Thymus (tissue), 11 donors: ENCODE measurements at regions not wholly inside any gene's neighbourhood (a gene's known extent, or its start where the extent isn't known, plus 50 kb on each side); places are given as distances from the start of the nearest gene placed in this dataset.

ENCODE experiments used
- DNase-seq, 9 donors: peaks; one replicate each; pipeline ENCODE4 v3.0.0-alpha.2; 2013; ENCODE audit warnings: low spot score in 9 of 9, low read depth in 6 of 9, missing footprints in 1 of 9
- H3K27ac ChIP-seq, 2 donors: one replicate each; pipeline ENCODE4 v1.5.1; 2013; ENCODE audit warnings: control low read depth in 1 of 2, low read depth in 1 of 2, low read length in 1 of 2, mild to moderate bottlenecking in 1 of 2, moderate library complexity in 1 of 2
- H3K27me3 ChIP-seq, 2 donors: one replicate each; pipeline ENCODE4 v1.5.1; 2013; ENCODE audit warnings: low read length in 1 of 2; ENCODE audit not compliant: control insufficient read depth in 2 of 2, insufficient read depth in 1 of 2
- H3K36me3 ChIP-seq, 2 donors: one replicate each; pipeline ENCODE4 v1.5.1; 2013; ENCODE audit warnings: low read length in 1 of 2, mild to moderate bottlenecking in 1 of 2, moderate library complexity in 1 of 2; ENCODE audit not compliant: control insufficient read depth in 2 of 2, insufficient read depth in 2 of 2
- H3K4me1 ChIP-seq, 2 donors: one replicate each; pipeline ENCODE4 v1.5.1; 2013; ENCODE audit warnings: low read length in 2 of 2; ENCODE audit not compliant: control insufficient read depth in 2 of 2, insufficient read depth in 2 of 2
- H3K4me3 ChIP-seq, 2 donors: one replicate each; pipeline ENCODE4 v1.5.1; 2013; ENCODE audit warnings: low read length in 2 of 2, control low read depth in 1 of 2, mild to moderate bottlenecking in 1 of 2
- H3K9me3 ChIP-seq, 2 donors: one replicate each; pipeline ENCODE4 v1.5.1; 2013; ENCODE audit warnings: low read length in 1 of 2, mild to moderate bottlenecking in 1 of 2; ENCODE audit not compliant: control insufficient read depth in 2 of 2, insufficient read depth in 1 of 2
- WGBS: extraction: QIAGEN DNeasy Blood & Tissue Kit; methylation state at CpG from one replicate; pipeline ENCODE4 v1.1.7; 2013; 5-methylcytosine and 5-hydroxymethylcytosine counted together
- donor health status: healthy.

- Histone ChIP-seq H3K4me1 (no peaks in the 10 kb centered on the region), H3K27me3 (no peaks in the 10 kb centered on the region), H3K9me3 (no peaks in the 10 kb centered on the region), H3K4me3 (no peak overlapping the region), H3K27ac (no peak overlapping the region), H3K36me3 (no peaks in the 10 kb centered on the region)
- WGBS, result 96% methylated on average over 2 of the region's 2 CpGs
- DNase-seq, result no peak
Measured at GRCh38 chr15:85943791-85944190, 135.9 kb upstream of the AGBL1 start.

GRCh38 chr15:85947021-85947420, 132.7 kb upstream of the AGBL1 start:
- Histone ChIP-seq H3K4me3 (no peak overlapping the region), H3K9me3 (no peaks in the 10 kb centered on the region), H3K27ac (no peak overlapping the region), H3K4me1 (no peaks in the 10 kb centered on the region), H3K36me3 (no peaks in the 10 kb centered on the region), H3K27me3 (no peaks in the 10 kb centered on the region)
- no peak for DNase-seq
- WGBS, result 66% methylated on average over 3 of the region's 3 CpGs

GRCh38 chr15:85947936-85948335, 131.7 kb upstream of the AGBL1 start:
- Histone ChIP-seq H3K36me3 (no peaks in the 10 kb centered on the region), H3K27ac (no peak overlapping the region), H3K4me1 (no peaks in the 10 kb centered on the region), H3K27me3 (no peaks in the 10 kb centered on the region), H3K9me3 (no peaks in the 10 kb centered on the region), H3K4me3 (no peak overlapping the region)
- 95% methylated on average over 7 of the region's 7 CpGs for WGBS
- DNase-seq, result no peak

GRCh38 chr15:85950101-85950500, 129.6 kb upstream of the AGBL1 start:
- 77% methylated on average over 5 of the region's 5 CpGs for WGBS

GRCh38 chr15:85954586-85954985, 125.1 kb upstream of the AGBL1 start:
- no peak overlapping the region for H3K27ac ChIP-seq
- no peak overlapping the region for H3K4me3 ChIP-seq
- no peaks in the 10 kb centered on the region for H3K27me3 ChIP-seq
- 80% methylated on average over 1 of the region's 1 CpG for WGBS
- no peaks in the 10 kb centered on the region for H3K36me3 ChIP-seq
- H3K4me1 ChIP-seq, result no peaks in the 10 kb centered on the region
- DNase-seq, result no peak
- no peaks in the 10 kb centered on the region for H3K9me3 ChIP-seq

More at GRCh38 chr15:85950101-85950500, 129.6 kb upstream of the AGBL1 start:
- Histone ChIP-seq H3K9me3 (no peaks in the 10 kb centered on the region), H3K36me3 (no peaks in the 10 kb centered on the region), H3K27ac (no peak overlapping the region), H3K4me1 (no peaks in the 10 kb centered on the region), H3K27me3 (no peaks in the 10 kb centered on the region), H3K4me3 (no peak overlapping the region)
- no peak for DNase-seq

- Histone ChIP-seq H3K4me1 (no peaks in the 10 kb centered on the region), H3K27me3 (no peaks in the 10 kb centered on the region), H3K9me3 (no peaks in the 10 kb centered on the region), H3K4me3 (no peak overlapping the region), H3K27ac (no peak overlapping the region), H3K36me3 (no peaks in the 10 kb centered on the region)
- no peak for DNase-seq
- 93% methylated on average over 3 of the region's 3 CpGs for WGBS
Measured at GRCh38 chr15:85955501-85956391, 123.9 kb upstream of the AGBL1 start.

- 87% methylated on average over 2 of the region's 2 CpGs for WGBS
- no peaks in the 10 kb centered on the region for H3K4me1 ChIP-seq
- H3K27me3 ChIP-seq, result no peaks in the 10 kb centered on the region
- H3K4me3 ChIP-seq, result no peak overlapping the region
- H3K27ac ChIP-seq, result no peak overlapping the region
- H3K9me3 ChIP-seq, result no peaks in the 10 kb centered on the region
- no peak for DNase-seq
- no peaks in the 10 kb centered on the region for H3K36me3 ChIP-seq
Measured at GRCh38 chr15:85956532-85957275, 123.0 kb upstream of the AGBL1 start.

GRCh38 chr15:85959611-85960010, 120.1 kb upstream of the AGBL1 start:
- Histone ChIP-seq H3K4me1 (no peaks in the 10 kb centered on the region), H3K27me3 (no peaks in the 10 kb centered on the region), H3K4me3 (no peak overlapping the region), H3K36me3 (no peaks in the 10 kb centered on the region), H3K27ac (no peak overlapping the region), H3K9me3 (no peaks in the 10 kb centered on the region)
- WGBS, result 96% methylated on average over 4 of the region's 4 CpGs
- DNase-seq, result no peak

- Histone ChIP-seq H3K4me3 (no peak overlapping the region), H3K4me1 (no peaks in the 10 kb centered on the region), H3K36me3 (no peaks in the 10 kb centered on the region), H3K9me3 (no peaks in the 10 kb centered on the region), H3K27me3 (no peaks in the 10 kb centered on the region), H3K27ac (no peak overlapping the region)
- 97% methylated on average over 2 of the region's 2 CpGs for WGBS
- no peak for DNase-seq
Measured at GRCh38 chr15:85960381-85960780, 119.3 kb upstream of the AGBL1 start.
